Ascending aorta (tissue), 2 donors: ENCODE measurements at regions not wholly inside any gene's neighbourhood (a gene's known extent, or its start where the extent isn't known, plus 50 kb on each side); places are given as distances from the start of the nearest gene placed in this dataset.
"Not testable (repeated sequence)": the region's sequence is repeated elsewhere in the genome, so short reads cannot be mapped to it uniquely, and the experiment has no call there.

Source experiments
- DNase-seq, 2 donors: peaks; one replicate each; pipeline ENCODE4 v3.0.0-alpha.2; 2019; ENCODE audit warnings: low spot score in 2 of 2
- H3K27ac ChIP-seq, 2 donors: fragments of 200-600 bp; sonication (generic); one replicate each; pipeline ENCODE4 v1.5.1; 2016 to 2017; ENCODE audit warnings: mild to moderate bottlenecking in 1 of 2
- H3K27me3 ChIP-seq: fragments of 200-600 bp; sonication (generic); one replicate; pipeline ENCODE4 v1.5.1; 2017
- H3K36me3 ChIP-seq, 2 donors: fragments of 200-600 bp; sonication (generic); one replicate each; pipeline ENCODE4 v1.5.1; 2016
- H3K4me1 ChIP-seq, 2 donors: fragments of 200-600 bp; sonication (generic); one replicate each; pipeline ENCODE4 v1.5.1; 2016 to 2017; ENCODE audit warnings: mild to moderate bottlenecking in 1 of 2
- H3K4me3 ChIP-seq, 2 donors: fragments of 200-600 bp; sonication (generic); one replicate each; pipeline ENCODE4 v1.5.1; 2016 to 2017; ENCODE audit warnings: mild to moderate bottlenecking in 1 of 2
- H3K9me3 ChIP-seq, 2 donors: fragments of 200-600 bp; sonication (generic); one replicate each; pipeline ENCODE4 v1.5.1; 2016
- intact Hi-C: fragments of 100-400 bp; cut with DNase I; formaldehyde crosslinking; loops from one replicate; pipeline ENCODE4 v1.15.1; 2023

DNA sequence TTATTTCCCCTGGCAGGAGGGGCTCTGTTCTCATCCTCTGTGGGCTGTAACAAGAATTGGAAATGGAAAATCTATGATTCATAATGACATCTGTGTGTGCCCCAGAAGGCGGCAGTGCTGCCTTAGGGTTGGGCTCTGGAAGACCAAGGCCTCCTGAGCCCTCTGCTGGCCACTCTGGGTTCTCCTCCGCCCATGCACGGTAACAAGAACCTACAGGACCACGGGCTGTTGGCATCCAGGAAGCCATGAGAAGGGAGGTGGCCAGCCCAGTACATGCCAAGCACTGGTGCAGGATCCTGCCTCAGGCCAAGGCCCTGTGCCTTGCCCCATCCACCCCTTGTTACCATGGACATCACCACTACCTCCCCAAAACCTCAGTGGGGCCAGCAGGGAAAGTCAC, 454.2 kb downstream of the TP53TG3F start:
- H3K36me3 ChIP-seq, intact Hi-C loops, DNase-seq, H3K9me3 ChIP-seq, H3K27ac ChIP-seq, H3K4me3 ChIP-seq, H3K4me1 ChIP-seq, H3K27me3 ChIP-seq: not testable (repeated sequence)

GRCh38 chr16:33920761-33921545, 461.5 kb downstream of the TP53TG3F start:
- H3K27me3 ChIP-seq, H3K36me3 ChIP-seq, H3K27ac ChIP-seq, intact Hi-C loops, H3K4me3 ChIP-seq, H3K9me3 ChIP-seq, DNase-seq, H3K4me1 ChIP-seq: not testable (repeated sequence)

DNA sequence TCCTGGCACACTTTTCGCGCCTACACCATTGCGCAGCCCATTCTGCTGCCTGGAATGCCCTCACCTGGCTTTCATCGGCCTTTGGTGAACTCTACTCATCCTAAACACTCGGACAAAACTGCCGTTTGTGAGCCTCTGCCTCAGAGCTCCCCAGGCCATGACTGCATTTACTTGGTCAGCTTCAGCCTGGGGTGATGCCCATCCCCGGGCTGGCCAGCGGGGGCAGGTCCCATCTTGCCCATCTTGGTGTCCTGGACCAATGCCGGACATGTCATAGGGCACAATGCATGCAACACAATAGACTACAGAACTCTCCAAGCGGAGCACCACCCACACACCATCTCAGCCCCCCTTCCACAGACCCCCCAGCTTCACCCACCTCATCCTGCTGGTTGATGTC, 463.5 kb downstream of the TP53TG3F start:
- H3K4me1 ChIP-seq, H3K27ac ChIP-seq, H3K9me3 ChIP-seq, DNase-seq, intact Hi-C loops, H3K36me3 ChIP-seq, H3K4me3 ChIP-seq, H3K27me3 ChIP-seq: not testable (repeated sequence)

GRCh38 chr16:33928026-33928425, 468.6 kb downstream of the TP53TG3F start:
- H3K9me3 ChIP-seq, H3K4me1 ChIP-seq, H3K27ac ChIP-seq, H3K27me3 ChIP-seq, H3K4me3 ChIP-seq, H3K36me3 ChIP-seq, DNase-seq, intact Hi-C loops: not testable (repeated sequence)

- H3K27ac ChIP-seq, intact Hi-C loops, H3K4me1 ChIP-seq, H3K9me3 ChIP-seq, DNase-seq, H3K27me3 ChIP-seq, H3K36me3 ChIP-seq, H3K4me3 ChIP-seq: not testable (repeated sequence)
These were observed 472.8 kb downstream of the TP53TG3F start for GRCh38 chr16:33932191-33932590.

DNA sequence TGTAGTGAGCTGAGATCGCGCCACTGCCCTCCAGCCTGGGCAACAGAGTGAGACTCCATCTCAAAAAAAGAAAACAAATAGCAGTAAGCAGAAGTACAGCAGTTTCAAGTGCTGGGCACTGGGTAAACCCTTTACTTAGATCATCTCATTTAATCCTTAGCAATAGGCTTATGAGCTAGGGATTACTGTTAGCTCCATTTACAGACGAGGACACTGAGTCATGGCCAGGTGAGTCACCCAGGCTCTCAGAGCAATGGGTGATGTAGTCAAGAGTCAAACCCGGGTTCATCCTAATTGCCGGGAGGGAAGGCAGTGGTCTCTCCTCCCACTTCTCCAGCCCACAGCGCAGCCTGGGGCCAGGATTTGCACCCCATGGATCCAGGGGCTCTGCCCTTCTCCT, 473.6 kb downstream of the TP53TG3F start:
- H3K36me3 ChIP-seq, H3K27me3 ChIP-seq, H3K27ac ChIP-seq, H3K9me3 ChIP-seq, H3K4me3 ChIP-seq, intact Hi-C loops, DNase-seq, H3K4me1 ChIP-seq: not testable (repeated sequence)

DNA sequence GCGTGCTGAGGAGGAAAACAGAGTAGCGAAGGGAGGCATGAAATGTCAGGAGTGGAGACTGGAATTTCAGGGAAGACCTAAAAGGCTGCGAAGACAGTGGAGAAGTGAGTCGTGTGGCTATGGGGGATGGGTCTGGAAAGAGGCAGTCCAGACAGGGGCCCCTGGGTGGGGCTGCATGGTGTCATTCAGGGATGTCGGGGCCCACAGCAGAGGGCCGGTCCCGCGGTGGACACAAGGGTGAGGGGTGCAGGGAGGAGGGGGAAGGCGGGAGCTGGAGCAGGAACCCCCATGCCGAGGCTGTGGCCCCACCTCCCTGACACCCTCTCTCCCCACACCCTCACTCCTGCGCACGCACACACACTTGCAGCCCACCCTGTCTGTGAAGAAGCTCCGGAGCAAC, 476.4 kb downstream of the TP53TG3F start:
- H3K4me3 ChIP-seq, H3K4me1 ChIP-seq, H3K36me3 ChIP-seq, H3K9me3 ChIP-seq, intact Hi-C loops, H3K27ac ChIP-seq, DNase-seq, H3K27me3 ChIP-seq: not testable (repeated sequence)

- H3K36me3 ChIP-seq, intact Hi-C loops, H3K27ac ChIP-seq, H3K4me3 ChIP-seq, DNase-seq, H3K27me3 ChIP-seq, H3K4me1 ChIP-seq, H3K9me3 ChIP-seq: not testable (repeated sequence)
These were observed 478.7 kb downstream of the TP53TG3F start for GRCh38 chr16:33938097-33938496.

- H3K4me3 ChIP-seq, H3K9me3 ChIP-seq, H3K4me1 ChIP-seq, H3K36me3 ChIP-seq, H3K27ac ChIP-seq, H3K27me3 ChIP-seq, intact Hi-C loops, DNase-seq: not testable (repeated sequence)
These were observed 502.1 kb downstream of the TP53TG3F start for GRCh38 chr16:33961536-33961935.

- H3K9me3 ChIP-seq, DNase-seq, H3K27ac ChIP-seq, H3K4me3 ChIP-seq, H3K36me3 ChIP-seq, intact Hi-C loops, H3K4me1 ChIP-seq, H3K27me3 ChIP-seq: not testable (repeated sequence)
These were observed 506.1 kb downstream of the TP53TG3F start for GRCh38 chr16:33965534-33965933.

DNA sequence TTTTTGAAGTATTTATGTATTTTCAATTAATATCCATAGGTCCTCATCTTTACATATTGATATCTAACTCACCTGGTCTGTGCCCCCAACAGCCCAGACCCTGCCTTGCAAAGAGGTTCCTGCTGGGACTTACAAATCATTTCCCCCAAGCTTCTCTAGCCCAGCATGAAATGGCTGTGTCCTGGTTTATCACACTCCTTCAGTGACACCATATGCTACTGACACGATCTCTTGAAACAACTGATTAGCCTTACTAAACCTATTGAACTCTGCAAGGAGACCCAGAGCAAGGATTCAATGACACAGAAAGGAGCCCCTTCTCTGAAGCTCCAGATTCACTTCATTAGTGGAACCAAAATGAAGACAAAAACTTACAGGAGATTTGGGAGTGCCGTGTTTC, 507.4 kb downstream of the TP53TG3F start:
- H3K27ac ChIP-seq, intact Hi-C loops, H3K27me3 ChIP-seq, H3K4me1 ChIP-seq, H3K9me3 ChIP-seq, H3K36me3 ChIP-seq, H3K4me3 ChIP-seq, DNase-seq: not testable (repeated sequence)

DNA sequence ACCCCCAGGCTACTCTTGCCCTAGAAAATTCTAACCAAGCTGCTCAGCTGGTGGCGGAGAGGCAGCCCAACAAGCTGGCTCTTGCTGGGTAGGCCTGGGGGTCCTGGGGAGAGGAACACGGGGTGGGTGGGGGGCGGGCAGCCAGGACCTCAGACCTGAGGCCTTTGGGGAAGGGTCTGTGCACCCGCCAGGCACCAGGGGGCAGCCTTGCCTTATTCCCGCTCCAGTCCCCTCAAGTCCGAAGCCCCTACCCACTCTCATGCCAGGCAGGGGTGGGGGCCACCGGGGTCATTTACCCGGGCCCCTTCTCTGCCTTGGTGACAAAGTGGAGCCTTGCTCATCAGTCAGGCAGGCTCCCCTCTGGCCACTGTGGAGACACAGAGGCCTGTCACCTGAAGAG, 515.1 kb downstream of the TP53TG3F start:
- H3K36me3 ChIP-seq, intact Hi-C loops, H3K27ac ChIP-seq: not testable (repeated sequence)

DNA sequence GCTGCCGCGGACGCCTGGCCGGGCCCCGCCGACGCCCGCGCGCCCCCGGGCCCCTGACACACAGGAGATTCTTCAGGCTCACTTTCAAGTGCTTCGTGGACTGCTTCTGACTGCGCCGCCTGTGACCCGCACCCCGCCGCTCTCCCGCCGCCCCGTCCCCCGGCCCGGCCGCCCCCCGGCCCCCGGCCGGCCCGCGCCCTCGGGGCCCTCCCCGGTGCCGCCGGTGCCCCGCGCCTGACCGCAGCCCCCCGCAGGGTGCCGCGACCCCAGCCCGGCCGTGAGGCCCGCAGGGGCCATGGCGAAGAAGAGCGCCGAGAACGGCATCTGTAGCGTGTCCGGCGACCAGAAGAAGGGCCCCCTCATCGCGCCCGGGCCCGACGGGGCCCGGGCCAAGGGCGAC, 516.3 kb downstream of the TP53TG3F start:
- H3K4me3 ChIP-seq, H3K4me1 ChIP-seq, H3K27ac ChIP-seq, DNase-seq, H3K27me3 ChIP-seq, intact Hi-C loops, H3K36me3 ChIP-seq, H3K9me3 ChIP-seq: not testable (repeated sequence)

More for the DNA sequence above, 515.1 kb downstream of the TP53TG3F start:
- not testable (repeated sequence) for H3K27me3 ChIP-seq, DNase-seq, H3K4me3 ChIP-seq, H3K4me1 ChIP-seq, H3K9me3 ChIP-seq

- intact Hi-C loops, H3K27ac ChIP-seq: not testable (repeated sequence)
These were observed 517.1 kb downstream of the TP53TG3F start for GRCh38 chr16:33976521-33976920.

GRCh38 chr16:33978784-33979183, 519.4 kb downstream of the TP53TG3F start:
- H3K4me1 ChIP-seq, H3K36me3 ChIP-seq, intact Hi-C loops, H3K4me3 ChIP-seq, H3K9me3 ChIP-seq, H3K27ac ChIP-seq, H3K27me3 ChIP-seq, DNase-seq: not testable (repeated sequence)

More at GRCh38 chr16:33976521-33976920, 517.1 kb downstream of the TP53TG3F start:
- H3K4me3 ChIP-seq, H3K4me1 ChIP-seq, H3K27me3 ChIP-seq, DNase-seq, H3K9me3 ChIP-seq, H3K36me3 ChIP-seq: not testable (repeated sequence)
